Stomach (tissue), 8 donors: ENCODE measurements at regions not wholly inside any gene's neighbourhood (a gene's known extent, or its start where the extent isn't known, plus 50 kb on each side); places are given as distances from the start of the nearest gene placed in this dataset.
A peak's percentile ranks its signal among the peaks of the same experiment; 100 is the strongest.

Experiments used
- DNase-seq, 2 donors: peaks; one replicate each; pipeline versions ENCODE4 v3.0.0 to v3.0.0-alpha.2; 2013 to 2019
- H3K27ac ChIP-seq, 5 donors: fragments of 200-600 bp in 4 of 5; sonication (generic) in 4 of 5; one replicate each; pipeline ENCODE4 v1.5.1; 2013 to 2019; ENCODE audit warnings: mild to moderate bottlenecking in 1 of 5, moderate library complexity in 1 of 5
- H3K27me3 ChIP-seq, 3 donors: fragments of 200-600 bp; sonication (generic); one replicate each; pipeline ENCODE4 v1.5.1; 2017 to 2019; ENCODE audit warnings: mixed run types in 1 of 3
- H3K36me3 ChIP-seq, 4 donors: fragments of 200-600 bp; sonication (generic); 1 replicate in 3 of 4; 2 replicates in 1 of 4; pipeline ENCODE4 v1.5.1; 2016 to 2019
- H3K4me1 ChIP-seq, 4 donors: fragments of 200-600 bp; sonication (generic); one replicate each; pipeline ENCODE4 v1.5.1; 2016 to 2019
- H3K4me3 ChIP-seq, 4 donors: fragments of 200-600 bp; sonication (generic) in 3 of 4; one replicate each; pipeline ENCODE4 v1.5.1; 2016 to 2019; ENCODE audit warnings: mild to moderate bottlenecking in 1 of 4
- H3K9me3 ChIP-seq, 4 donors: fragments of 200-600 bp; sonication (generic); one replicate each; pipeline ENCODE4 v1.5.1; 2016 to 2019
- CTCF ChIP-seq, 7 experiments: fragments of 450-650 bp in 4 of 7; fragments of 200-600 bp in 3 of 7; sonication (generic) in 3 of 7; IDR thresholded peaks; one replicate each; pipeline ENCODE4 v1.5.1; 2016 to 2019; ENCODE audit warnings: antibody characterized with exemption in 7 of 7, control low read depth in 2 of 7, mild to moderate bottlenecking in 1 of 7
- EP300 ChIP-seq: sonication (generic); formaldehyde crosslinking; IDR thresholded peaks from one replicate; pipeline ENCODE4 v1.6.1; 2017; ENCODE audit warnings: antibody characterized with exemption
- POLR2A ChIP-seq, 4 donors: fragments of 450-650 bp; IDR thresholded peaks; one replicate each; pipeline ENCODE4 v1.6.1; 2016; ENCODE audit warnings: antibody characterized with exemption in 4 of 4, control low read depth in 2 of 4, mild to moderate bottlenecking in 1 of 4, moderate library complexity in 1 of 4
- POLR2AphosphoS5 ChIP-seq, 3 donors: sonication (generic); formaldehyde crosslinking; IDR thresholded peaks; one replicate each; pipeline ENCODE4 v1.6.1; 2016; ENCODE audit warnings: antibody characterized with exemption in 3 of 3
- WGBS, 5 donors: extraction: QIAGEN DNeasy Blood & Tissue Kit in 3 of 5; methylation state at CpG; one replicate each; pipeline versions ENCODE4 v1.1.5 to v1.1.7; 2013 to 2018; 5-methylcytosine and 5-hydroxymethylcytosine counted together
- intact Hi-C: fragments of 100-400 bp; cut with DNase I; formaldehyde crosslinking; loops from one replicate; pipeline ENCODE4 v1.15.1; 2023; ENCODE audit warnings: low total_unique reads
- donor health status: healthy with polysubstance abuse.
- donor health status: Bipolar disorder and iron deficiency.
- donor health status: healthy.

- intact Hi-C loops, result no loop called here
- H3K4me1 ChIP-seq, result peaks cover 35 to 47% (median 43%) of the 10 kb centered on the region in 4 donors
- WGBS, 5 donors, result 61 to 79% (median 75%) methylated on average over 3 of the region's 3 CpGs
- no peak for TF ChIP-seq CTCF (IDR thresholded peaks at IDR 0.05)
- no peak for TF ChIP-seq POLR2AphosphoS5 (IDR thresholded peaks at IDR 0.05)
- no peak for TF ChIP-seq EP300
- TF ChIP-seq POLR2A (IDR thresholded peaks at IDR 0.05), result no peak
- H3K27me3 ChIP-seq, result no peaks in the 10 kb centered on the region
- H3K9me3 ChIP-seq, result no peaks in the 10 kb centered on the region
- H3K4me3 ChIP-seq, result no peak overlapping the region
- peak overlapping the region in 4 of 5 donors; percentile 73 to 90 (median 84) for H3K27ac ChIP-seq
- no peak for DNase-seq
- H3K36me3 ChIP-seq, result no peaks in the 10 kb centered on the region
These were observed 195.9 kb upstream of the PLEKHG7 start for GRCh38 chr12:92506891-92507290.

- H3K27me3 ChIP-seq, result no peaks in the 10 kb centered on the region
- peaks cover 35 to 47% (median 43%) of the 10 kb centered on the region in 4 donors for H3K4me1 ChIP-seq
- intact Hi-C loops, result no loop called here
- peak overlapping the region in 4 of 5 donors; percentile 73 to 90 (median 84) for H3K27ac ChIP-seq
- 29 to 40% (median 36%) methylated on average over 2 of the region's 2 CpGs for WGBS, 5 donors
- H3K9me3 ChIP-seq, result no peaks in the 10 kb centered on the region
- no peaks in the 10 kb centered on the region for H3K36me3 ChIP-seq
- TF ChIP-seq POLR2A (IDR thresholded peaks at IDR 0.05) (no peak), CTCF (IDR thresholded peaks at IDR 0.05) (peak in 1 of 7 experiments; percentile 36), POLR2AphosphoS5 (IDR thresholded peaks at IDR 0.05) (peak in 1 of 3 donors; percentile 25)
- peak in 1 of 2 donors; percentile 60 for DNase-seq
- H3K4me3 ChIP-seq, result no peak overlapping the region
These were observed 196.3 kb upstream of the PLEKHG7 start for GRCh38 chr12:92506460-92506859.

- H3K9me3 ChIP-seq, result no peaks in the 10 kb centered on the region
- H3K27ac ChIP-seq, result peak overlapping the region; percentile 73 to 90 (median 83)
- TF ChIP-seq POLR2A (IDR thresholded peaks at IDR 0.05), result no peak
- TF ChIP-seq CTCF (IDR thresholded peaks at IDR 0.05), result no peak
- no peak for TF ChIP-seq EP300
- TF ChIP-seq POLR2AphosphoS5 (IDR thresholded peaks at IDR 0.05), result no peak
- H3K27me3 ChIP-seq, result no peaks in the 10 kb centered on the region
- WGBS, 5 donors, result 14 to 20% (median 15%) methylated on average over 12 of the region's 12 CpGs
- peak overlapping the region in 3 of 4 donors; percentile 3 to 20 (median 15) for H3K4me3 ChIP-seq
- peak; percentile 60 to 81 for DNase-seq
- peaks cover 35 to 47% (median 43%) of the 10 kb centered on the region in 4 donors for H3K4me1 ChIP-seq
- intact Hi-C loops, result no loop called here
- no peaks in the 10 kb centered on the region for H3K36me3 ChIP-seq
These were observed 197.2 kb upstream of the PLEKHG7 start for GRCh38 chr12:92505254-92506231.

GRCh38 chr12:92504594-92504981 lies 198.2 kb upstream of the PLEKHG7 start:
- Histone ChIP-seq H3K4me3 (peak overlapping the region in 1 of 4 donors; percentile 4), H3K4me1 (peaks cover 35 to 47% (median 43%) of the 10 kb centered on the region in 4 donors), H3K27ac (peak overlapping the region; percentile 47 to 90 (median 83)), H3K27me3 (no peaks in the 10 kb centered on the region), H3K36me3 (no peaks in the 10 kb centered on the region), H3K9me3 (no peaks in the 10 kb centered on the region)
- peak; percentile 40 to 69 for DNase-seq
- intact Hi-C loops, result no loop called here
- WGBS, 5 donors, result 49 to 70% (median 56%) methylated on average over 5 of the region's 5 CpGs
- TF ChIP-seq POLR2AphosphoS5 (IDR thresholded peaks at IDR 0.05), result no peak
- no peak for TF ChIP-seq EP300
- no peak for TF ChIP-seq CTCF (IDR thresholded peaks at IDR 0.05)
- no peak for TF ChIP-seq POLR2A (IDR thresholded peaks at IDR 0.05)
